GM12864 (cell line): ENCODE measurements at regions not wholly inside any gene's neighbourhood (a gene's known extent, or its start where the extent isn't known, plus 50 kb on each side); places are given as distances from the start of the nearest gene placed in this dataset.

Source experiments
- DNase-seq: peaks from one replicate; pipeline ENCODE4 v3.0.0-alpha.2; 2011; ENCODE audit warnings: low read depth
- H3K4me3 ChIP-seq: 2 replicates; pipeline ENCODE4 v1.5.1; 2011; ENCODE audit warnings: mild to moderate bottlenecking, low read depth, low read length, control low read depth
- CTCF ChIP-seq: IDR thresholded peaks from 2 replicates; pipeline ENCODE4 v1.5.1; 2011; ENCODE audit warnings: low read depth, mild to moderate bottlenecking, moderate library complexity, low read length, control low read depth, inconsistent platforms; ENCODE audit errors: missing control alignments

DNA sequence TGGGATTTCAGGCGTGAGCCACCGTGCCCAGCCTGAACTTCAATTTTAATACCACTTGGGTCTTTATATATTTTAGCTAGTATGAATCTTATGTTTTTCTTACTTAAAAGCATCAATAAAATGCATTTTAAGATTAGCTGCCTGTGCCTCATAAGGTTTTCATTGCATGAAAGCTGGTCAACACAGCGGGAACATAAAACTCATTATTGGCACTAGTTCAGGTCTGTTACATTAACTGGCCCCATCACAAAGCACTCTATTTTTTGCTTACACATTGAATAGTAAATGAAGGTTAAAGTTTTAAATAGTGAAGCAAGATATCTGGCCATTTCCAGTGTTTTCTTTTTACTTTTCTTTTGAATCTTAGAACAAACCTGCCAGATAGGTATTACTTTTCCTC lies 145.6 kb upstream of the LYSMD4 start:
- no peak for TF ChIP-seq CTCF
- no peak for DNase-seq
- H3K4me3 ChIP-seq, result no peak overlapping the region

DNA sequence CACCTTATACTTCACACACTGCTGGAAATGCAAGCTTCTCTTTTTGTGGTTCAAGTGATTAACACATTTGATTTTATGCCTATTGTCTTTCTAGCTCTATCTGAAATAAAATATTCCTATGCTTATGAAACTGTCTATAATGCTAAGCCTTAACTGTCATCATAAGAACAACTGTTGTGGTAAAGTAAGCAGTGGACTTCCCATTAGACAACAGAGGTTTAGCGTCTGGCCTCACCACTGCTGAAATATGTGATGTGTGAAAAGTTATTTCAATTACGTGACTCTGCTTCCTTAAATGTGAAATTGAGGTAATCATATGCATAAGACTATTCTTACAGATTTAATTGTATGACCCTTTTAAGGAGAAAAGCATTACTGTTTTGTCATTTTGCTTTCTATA lies 140.2 kb upstream of the LYSMD4 start:
- no peak for DNase-seq
- no peak overlapping the region for H3K4me3 ChIP-seq
- no peak for TF ChIP-seq CTCF

- H3K4me3 ChIP-seq, result no peak overlapping the region
- TF ChIP-seq CTCF, result no peak
- DNase-seq, result no peak
Measured at GRCh38 chr15:99863550-99864198, 130.4 kb upstream of the LYSMD4 start.

GRCh38 chr15:99857836-99858235 lies 124.6 kb upstream of the LYSMD4 start:
- TF ChIP-seq CTCF, result no peak
- no peak for DNase-seq
- H3K4me3 ChIP-seq, result no peak overlapping the region

GRCh38 chr15:99850517-99850916 lies 117.3 kb upstream of the LYSMD4 start:
- DNase-seq, result no peak
- no peak for TF ChIP-seq CTCF
- no peak overlapping the region for H3K4me3 ChIP-seq

GRCh38 chr15:99845009-99845408 lies 111.8 kb upstream of the LYSMD4 start:
- peak; percentile 12 for DNase-seq
- no peak for TF ChIP-seq CTCF
- H3K4me3 ChIP-seq, result no peak overlapping the region

DNA sequence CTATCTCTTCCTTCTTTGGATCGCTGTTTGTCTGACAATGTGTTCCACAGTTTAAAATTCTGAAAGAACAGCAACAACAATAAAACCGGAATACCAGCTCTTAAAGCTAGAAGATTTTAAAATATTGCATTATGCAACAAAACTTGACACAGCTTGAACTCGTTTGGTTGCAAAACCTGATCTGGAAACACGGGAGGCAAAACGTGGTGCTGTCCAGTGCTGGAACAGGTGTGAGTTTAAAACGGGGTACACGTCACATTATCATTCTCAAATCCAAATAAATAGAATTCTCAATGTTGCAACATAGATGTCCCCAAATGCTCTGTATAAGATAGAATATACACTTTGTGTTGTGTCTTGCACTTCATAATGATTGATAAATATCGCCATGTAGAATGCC lies 110.9 kb upstream of the LYSMD4 start:
- DNase-seq, result no peak
- no peak overlapping the region for H3K4me3 ChIP-seq
- TF ChIP-seq CTCF, result no peak
